SK-N-DZ (cell line): ENCODE measurements at regions not wholly inside any gene's neighbourhood (a gene's known extent, or its start where the extent isn't known, plus 50 kb on each side); places are given as distances from the start of the nearest gene placed in this dataset.

Source experiments
- DNase-seq: peaks from one replicate; pipeline ENCODE4 v3.0.0-alpha.2; 2015; ENCODE audit warnings: low spot score

DNA sequence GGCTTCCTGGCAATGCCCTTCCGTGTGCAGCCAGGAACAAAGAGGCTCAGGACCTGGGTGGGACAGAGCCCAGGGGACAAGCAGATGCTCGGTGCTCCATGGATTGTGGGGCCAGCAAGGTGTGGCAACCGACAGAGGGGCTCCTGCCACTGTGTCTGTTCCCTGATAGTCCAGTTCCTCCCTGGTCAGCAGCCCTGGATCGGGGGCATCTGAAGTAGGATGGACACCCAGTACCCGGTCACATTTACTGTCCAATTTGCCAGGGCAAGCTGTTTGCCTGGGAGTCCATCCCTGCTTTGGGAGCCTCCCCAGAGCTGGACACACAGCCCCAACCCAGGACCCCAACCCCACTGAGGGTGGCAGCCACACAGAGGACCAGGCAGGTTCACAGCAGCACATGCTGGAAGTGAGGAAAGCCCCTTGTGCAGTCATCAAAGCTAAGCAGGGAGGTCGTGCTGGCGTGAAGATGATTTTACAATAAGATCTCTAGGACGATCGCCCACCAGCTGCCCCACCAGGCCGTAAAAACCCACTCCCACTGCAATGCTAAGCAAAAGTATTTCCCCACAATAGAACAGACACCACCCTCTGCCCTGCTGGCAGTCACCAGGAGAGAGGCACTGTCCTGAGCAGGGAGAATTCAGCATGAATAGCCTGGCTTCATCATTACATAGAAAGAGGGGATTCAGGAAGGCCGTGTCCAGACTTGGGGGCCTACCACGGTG is 141.7 kb downstream of the NDUFA10 start:
- no peak for DNase-seq

DNA sequence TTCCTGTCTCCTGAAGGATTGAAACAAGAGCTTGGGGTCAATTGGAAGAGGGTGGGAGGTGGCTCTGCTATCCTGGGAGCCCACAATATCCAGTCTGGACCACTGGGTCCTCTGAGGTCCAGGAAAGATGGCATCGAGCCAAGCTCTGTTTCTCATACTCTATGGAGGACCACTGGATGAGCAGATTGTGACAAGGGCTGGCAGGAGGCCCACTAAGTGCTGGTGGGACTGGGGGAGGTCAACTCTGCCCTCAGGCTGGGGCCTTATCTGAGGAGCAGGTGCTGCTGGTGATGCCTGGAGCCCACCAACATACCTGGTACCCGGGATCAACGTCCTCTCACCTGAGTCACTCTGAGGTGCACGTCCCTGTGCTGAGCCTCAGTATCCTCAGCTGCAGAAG is 142.4 kb downstream of the NDUFA10 start:
- no peak for DNase-seq

DNA sequence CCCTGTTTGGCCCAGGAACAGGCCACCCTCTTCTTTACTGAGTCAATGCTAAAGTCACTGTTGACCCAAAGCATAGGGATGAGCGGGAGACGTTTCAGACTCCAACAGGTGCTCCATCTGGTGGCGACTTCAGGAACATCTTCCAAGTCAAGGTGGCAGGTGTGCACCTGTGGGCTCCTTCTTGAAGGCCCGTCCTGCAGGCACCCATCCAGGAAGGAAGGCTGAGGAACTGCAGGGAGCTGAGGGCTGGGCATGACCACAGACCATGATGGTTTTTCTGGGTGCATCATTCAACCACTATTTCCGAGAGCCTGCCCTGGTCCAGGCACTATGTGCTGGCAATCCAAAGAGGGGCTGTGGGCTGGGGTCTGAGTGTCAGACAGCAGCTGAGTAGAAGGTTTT is 142.8 kb downstream of the NDUFA10 start:
- peak; percentile 40 for DNase-seq

DNA sequence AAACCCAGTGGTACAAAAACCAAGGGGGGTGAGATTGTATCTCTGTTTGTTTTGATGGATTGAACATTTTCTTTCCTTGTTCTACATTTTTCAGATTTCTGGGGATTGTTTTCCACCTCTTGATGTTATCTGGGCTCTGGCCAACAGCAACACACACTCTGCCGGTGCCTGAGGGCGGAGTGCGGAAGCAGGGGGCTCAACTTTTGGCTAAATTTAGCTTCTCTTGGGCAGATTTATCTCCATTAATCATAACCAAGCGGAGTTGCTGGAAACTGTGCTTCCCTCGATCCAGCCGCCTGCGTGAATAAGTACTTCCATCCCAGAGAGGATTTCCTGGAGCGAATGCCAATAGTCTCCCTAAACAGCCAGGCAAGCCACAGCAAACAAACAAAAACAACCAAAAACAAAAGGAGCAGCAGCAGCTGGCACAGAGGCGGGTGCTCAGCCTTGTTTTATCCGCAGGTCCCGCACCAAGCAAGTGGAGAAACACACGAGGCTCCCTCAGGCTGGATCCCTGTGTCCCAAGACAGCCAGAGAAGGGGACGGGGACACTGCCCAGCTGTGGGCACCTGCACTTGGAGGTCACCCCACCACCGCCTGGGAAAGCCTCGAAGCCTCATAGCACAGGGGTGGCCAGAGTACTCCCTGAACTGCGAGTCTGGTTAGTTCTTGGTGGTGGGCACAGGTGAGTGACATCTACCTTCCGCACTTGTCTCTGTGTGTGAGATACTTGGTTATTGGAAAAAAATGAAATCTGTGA is 143.4 kb downstream of the NDUFA10 start:
- DNase-seq, result no peak

DNA sequence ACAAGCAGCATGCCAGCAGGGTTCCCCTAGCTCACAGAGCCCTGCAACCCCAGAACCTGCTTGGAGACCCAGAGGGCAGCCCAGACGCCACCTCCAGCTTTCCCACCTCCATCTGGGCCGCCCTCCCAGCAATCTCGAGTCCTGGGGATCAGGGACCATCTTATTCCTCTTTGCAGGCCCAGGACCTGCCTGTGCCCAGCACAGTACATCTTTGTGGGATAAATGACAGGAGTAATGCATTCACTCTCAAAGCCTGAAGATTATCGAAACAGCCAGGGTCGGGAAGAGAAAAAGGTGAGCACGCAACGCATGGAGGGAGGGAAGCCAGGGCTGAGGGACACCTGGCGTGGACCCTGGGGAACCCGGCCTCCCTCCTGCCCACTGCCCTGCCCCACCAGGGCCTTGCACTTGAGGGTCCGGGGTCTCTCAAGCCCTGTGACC is 144.1 kb downstream of the NDUFA10 start:
- no peak for DNase-seq

DNA sequence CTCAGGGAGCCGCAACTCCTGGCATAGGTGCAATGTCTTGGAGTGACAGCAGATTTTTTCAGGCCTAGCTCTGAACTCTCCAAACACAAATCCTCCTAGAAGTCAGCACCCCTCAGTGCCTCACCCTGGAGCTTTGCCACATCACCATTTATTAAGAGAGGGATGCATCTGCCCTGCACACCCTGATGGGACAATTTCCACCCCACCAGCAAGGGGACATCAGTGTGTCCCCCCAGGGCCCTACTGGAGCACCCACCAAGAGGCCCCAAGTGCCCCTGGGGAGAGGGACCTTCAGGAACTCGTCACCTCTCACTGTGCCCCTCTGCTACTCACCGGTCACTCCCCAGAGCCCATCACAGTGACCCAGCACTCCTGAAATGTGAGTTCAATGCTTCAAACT is 144.7 kb downstream of the NDUFA10 start:
- DNase-seq, result no peak

DNA sequence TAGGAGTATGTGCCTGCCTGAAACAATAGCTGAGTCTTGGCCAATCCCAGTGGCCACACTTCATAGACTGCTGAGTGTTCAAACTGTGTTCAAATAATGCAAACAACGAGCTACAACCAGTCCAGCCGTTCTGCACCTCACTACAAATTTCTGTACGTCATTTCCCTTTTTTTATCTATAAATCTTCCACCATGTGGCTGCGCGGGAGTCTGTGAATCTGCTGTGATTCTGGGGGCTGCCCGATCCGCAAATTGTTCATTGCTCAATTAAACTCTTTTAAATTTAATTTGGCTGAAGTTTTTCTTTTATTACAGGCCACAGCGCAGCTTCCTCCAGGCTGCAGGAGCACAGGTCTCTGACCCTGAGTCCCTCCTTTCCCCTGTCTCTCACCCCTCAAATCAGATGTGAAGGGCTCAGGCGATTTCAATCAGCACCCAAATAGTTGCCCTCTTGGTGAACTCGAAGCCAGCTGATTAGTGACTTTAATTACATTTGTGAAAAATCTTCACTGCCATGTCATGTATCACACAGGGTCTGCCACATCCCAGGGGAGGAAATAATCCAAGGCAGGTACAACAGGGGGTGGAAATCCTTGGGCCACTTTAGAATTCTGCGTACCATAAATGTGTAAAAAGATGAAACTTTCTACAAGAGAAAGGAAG is 145.6 kb downstream of the NDUFA10 start:
- DNase-seq, result peak; percentile 64

DNA sequence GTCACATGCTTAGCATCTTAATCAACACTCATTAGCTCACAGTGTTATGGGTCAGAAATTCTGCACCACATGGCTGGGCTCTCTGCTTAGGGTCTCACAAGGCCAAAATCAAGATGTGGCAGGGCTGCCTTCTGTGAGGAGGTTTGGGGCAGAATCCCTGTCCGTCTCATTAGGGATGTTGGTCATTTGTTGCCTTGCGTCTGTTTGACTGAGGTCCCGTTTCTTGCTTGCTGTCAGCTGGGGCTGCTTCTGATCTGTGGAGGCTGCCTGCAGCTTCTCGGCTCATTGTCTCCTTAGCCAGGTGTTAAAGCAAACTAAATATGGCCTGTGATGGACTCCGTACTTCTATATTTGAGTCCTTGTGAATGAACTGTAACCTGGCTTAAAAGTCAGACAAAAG is 146.5 kb downstream of the NDUFA10 start:
- DNase-seq, result no peak

DNA sequence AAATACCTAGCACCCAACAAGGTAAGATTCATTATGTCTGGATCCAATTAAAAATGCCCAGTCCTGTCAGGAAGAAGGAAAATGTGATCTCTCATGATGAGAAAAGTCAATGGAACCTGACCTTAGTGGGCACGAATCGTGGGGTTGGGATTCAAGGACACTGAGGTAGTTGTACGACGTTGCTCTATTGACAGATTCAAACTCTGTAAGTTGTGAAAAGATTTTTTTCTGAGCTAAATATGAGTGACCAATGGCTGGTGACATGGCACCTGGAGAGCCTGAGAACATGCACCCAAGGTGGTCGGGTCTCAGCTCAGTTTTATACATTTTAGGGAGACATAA is 148.2 kb downstream of the NDUFA10 start:
- DNase-seq, result no peak

DNA sequence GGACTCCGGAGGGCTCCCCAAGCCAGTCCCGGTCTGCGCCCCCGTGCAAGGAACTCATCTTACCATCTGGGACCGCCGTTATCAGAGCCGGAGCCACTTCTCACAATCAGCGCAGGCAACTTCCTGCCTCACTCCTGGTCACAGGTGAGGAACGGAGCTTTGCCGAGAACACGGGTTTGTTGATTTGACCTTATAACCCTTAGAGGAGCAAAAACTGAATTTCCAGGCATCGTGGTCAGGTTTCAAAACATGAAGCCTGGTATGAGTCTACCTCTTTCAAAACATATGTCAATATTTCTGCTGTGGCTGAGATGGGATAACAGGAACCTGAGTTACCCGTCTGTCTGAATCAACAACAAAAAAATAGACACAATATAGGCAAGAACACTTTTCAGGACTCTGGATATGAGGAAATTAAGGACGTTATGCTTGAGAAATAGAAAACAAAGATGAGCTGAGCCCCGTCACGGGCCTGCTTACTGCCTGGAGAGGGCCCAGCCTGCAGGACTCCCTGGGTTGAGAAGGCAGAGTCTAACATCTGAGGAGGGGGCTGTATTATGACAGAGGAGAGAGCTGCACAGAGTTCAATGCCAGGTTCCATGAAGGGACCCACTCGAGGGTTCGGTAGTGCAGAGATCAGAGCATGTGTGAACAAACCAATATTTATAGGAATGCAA is 148.7 kb downstream of the NDUFA10 start:
- no peak for DNase-seq

DNA sequence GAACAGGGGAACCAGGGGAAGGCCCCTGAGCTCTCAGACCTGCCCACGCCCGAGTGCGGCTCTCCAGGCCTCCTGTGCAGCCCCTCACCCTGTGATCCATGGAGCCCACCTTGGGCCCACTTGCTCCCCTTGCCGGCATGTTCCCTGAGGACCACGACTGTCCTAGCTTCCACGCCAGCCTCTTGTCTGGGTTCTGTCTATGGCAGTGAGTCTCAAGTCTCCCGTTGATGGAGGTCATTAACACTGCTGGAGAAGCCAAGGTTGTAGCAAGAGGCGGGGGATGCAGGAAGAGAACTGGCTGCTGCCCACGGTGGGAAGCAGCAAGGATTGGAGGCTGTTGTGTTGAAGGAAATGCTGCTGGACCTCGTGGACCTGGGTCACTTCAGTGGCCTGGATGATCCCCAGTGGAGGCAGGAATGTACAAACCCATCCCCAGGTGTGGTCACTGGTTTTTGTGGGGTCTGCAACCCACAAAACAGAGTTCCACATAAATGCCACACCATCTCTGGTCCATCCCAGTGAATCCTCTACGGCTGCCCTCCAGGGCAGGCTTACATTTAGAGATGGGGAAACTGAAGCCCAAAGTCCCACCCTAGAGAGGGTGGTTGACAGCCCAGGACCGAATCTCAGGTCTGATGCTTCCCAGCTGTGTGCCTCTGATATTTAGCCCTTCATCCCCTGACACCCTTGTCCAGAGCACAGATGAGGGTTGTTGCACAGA is 150.3 kb downstream of the NDUFA10 start:
- DNase-seq, result no peak

DNA sequence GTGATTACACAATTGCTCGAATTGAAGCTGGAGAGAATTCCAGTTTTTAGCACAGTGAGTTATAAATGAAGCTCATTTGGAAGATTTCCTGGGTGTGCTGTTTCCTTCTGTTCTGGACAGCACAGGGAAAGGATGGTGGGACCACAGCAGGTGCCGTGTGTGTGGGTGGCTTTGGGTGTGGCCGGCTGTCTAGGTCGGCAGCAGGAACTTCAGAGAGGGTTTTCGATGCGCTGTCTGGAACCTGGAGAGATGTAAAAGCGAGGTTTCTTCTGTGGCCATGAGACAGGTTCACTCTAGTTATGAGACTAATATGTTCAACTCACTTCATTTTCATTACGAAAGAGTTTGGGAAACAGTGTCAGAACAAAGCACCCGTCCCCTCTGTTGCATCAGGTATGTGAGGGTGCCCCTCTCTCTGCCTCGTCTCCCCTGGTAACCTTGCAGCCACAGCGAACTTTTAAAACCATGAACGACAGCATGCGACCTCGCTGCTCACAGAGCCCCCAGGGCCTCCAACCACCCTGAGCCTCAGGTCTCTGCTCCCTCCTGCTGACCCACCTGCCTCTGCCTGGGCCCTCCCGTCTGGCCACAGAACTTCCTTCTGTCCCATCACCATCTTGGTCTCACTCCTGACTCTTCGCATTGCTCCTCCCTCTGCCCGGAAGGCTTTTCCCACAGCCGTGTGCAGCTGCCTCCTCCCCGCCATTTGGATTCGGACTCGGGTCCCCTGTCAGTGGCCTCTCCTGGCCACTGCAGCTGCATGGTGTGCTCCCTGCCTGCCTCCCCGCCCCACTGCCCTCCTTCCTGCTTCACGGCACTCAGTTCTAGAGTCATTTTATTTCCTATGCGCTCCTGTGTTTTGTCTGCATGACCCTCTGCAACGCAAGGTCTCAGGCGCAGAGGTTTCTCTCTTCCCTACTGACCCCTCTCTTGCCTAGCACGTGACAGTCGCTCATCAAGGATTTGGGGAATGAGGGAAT is 151.2 kb downstream of the NDUFA10 start:
- DNase-seq, result no peak

DNA sequence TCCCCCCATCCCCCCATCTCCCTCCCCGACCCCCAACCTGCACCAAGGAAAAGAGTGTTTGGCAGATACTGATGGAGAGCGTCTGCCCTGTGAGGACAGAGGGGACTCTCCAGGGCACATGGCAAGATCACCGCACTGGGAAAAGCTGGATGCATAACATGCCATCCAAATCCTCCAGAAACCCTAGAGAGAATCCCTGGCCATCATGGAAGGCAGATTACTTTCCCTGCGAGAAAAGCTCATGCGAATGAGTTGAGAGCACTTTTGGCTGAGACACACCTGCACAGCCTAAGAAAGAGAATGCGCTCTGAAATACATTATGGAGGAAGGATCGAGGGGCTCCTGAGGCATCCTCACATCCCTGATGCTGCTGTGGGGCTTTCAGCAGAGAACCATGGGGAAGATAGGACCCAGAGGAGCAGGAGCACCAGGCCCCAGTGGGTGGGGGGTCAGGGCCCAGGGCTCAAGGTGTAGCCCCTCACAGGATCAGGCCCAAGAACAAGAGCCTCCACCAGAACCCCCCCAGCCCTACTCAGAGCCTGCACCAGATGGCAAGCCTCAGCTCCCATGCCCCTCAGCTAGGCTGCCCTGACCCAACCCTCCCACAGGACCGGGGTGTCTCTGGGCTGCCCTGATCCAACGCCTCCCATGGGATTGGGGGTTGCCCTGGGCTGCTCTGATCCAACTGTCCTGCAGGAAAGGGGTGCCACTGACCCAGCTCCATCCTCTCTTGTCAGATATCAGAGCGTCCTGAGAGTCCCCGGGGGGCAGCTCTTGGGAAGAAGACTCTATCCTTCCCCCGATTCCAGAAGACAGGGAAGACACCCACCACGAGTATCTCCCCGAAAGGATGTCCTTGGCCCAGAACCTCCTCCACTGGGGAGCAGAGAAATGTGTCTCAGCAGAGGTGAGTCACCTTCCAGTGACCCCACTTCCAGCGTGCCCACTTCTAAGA is 153.4 kb downstream of the NDUFA10 start:
- no peak for DNase-seq

DNA sequence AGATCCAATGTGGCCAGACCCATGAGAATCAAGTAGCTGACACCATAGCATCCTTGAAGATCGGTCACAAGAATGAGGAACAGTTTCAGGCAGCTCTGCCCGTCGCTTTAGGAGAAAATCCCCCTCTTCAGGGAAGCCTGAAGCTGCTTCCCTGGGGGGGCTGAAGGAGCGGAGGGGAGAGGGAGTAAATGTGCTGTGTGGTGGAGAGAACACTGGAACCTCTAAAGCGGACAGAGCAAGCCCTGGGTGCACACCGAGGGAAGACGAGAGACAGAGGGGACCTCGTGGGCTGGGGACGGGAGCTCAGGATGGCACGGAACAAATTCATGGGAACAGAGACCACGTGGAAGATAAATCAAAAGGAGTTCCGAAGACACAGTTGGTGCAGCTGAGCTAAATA is 154.3 kb downstream of the NDUFA10 start:
- DNase-seq, result no peak

DNA sequence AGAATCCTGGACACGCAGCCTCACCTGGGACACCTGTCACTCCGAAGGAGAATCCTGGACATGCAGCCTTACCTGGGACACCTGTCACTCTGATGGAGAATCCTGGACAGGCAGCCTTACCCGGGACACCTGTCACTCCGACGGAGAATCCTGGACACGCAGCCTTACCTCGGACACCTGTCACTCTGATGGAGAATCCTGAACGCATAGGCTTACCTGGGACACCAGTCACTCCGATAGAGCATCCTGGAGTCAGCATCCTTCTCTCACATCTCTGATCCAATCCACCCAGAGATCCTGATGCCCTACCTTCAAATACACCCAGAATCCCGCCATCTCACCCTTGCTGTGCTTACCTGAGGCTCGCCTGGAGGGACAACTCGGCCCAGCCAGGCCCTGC is 154.9 kb downstream of the NDUFA10 start:
- DNase-seq, result no peak

DNA sequence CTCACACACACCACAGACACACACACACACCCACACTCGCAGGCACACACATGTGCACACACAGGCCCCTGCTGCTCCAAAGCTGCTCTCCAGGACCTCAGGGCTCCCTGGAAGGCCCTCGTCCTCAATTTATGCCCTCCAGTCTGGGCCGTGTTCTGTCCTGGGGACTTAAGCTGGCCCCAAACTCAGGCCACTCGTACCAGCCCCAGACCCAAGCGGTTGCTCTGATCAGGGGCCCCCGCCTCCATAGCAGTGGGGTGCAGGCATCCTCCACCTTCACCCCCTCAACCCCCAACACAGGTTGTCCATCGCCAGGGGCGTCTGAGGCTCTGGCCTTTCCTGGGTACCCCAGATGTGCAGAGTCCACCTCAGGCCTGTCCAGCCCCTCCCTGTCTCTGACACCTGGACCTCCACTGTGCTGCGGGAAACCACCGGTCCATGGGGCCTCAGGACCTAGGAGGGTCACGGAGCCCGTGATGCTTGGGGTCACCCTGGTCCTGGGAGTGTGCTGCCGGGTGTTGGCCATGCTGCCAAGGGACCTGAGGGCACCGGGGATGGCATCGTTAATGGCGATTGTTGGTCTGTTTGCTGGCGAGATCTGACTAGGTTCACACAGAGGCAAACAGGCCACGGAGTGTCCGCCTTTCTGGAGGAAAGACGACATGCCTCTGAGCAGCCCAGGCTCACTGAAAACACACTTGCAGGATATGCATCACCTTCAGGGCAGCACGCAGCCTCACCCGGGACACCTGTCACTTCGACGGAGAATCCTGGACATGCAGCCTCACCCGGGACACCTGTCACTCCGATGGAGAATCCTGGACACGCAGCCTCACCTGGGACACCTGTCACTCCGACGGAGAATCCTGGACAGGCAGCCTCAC is 155.6 kb downstream of the NDUFA10 start:
- no peak for DNase-seq

DNA sequence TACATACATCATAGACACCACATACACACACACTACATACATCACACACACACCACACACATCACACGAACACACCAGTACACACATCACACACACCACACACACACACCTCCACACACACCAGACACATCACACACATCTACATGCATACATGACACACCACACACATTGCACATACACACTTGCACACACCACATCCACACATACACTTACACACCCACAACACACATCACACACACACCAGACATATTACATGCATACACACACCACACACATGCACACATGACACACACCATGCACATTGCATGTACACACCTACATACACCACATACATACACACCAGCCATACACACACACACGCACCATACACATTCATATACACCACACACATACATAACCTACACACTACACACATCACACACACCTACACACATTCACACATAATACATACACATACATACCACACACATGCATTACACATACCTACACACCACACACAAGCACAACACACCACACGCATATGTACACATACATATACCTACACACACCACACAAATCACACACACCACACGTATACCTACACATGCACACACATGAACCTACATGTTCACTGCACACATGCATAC is 156.5 kb downstream of the NDUFA10 start:
- no peak for DNase-seq

DNA sequence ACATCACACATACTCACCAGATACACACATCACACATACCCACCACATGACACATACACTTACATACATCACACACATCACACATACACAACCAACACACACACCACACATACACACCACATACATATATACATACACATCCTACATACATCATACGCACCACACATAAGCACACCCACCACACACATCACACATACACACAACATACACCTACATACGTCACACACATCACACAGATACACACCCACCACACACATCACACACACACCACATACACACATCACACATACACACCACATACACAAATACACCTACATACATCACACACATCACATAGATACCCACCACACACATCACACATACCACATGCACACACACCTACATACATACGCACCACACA is 158.4 kb downstream of the NDUFA10 start:
- DNase-seq, result no peak
